ENCODE measurements at regions not wholly inside any gene's neighbourhood (a gene's known extent, or its start where the extent isn't known, plus 50 kb on each side); places are given as distances from the start of the nearest gene placed in this dataset.

GRCh38 chr5:38113880-38114279, 144.5 kb upstream of the EGFLAM start:
- H3K9me3 Mint-ChIP-seq = peaks cover 0 to 5% (median 0%) of the 10 kb centered on the region in 7 donors
- H2AFZ ChIP-seq (ENCODE audit: insufficient read depth, low read depth, low read length, poor library complexity, severe bottlenecking) = no peak overlapping the region
- H3K36me3 ChIP-seq (replicated peaks in 1 of 2; ENCODE audit: control insufficient read depth in 1 of 2, insufficient read depth in 2 of 2, low read length in 2 of 2) = no peaks in the 10 kb centered on the region
- H3K4me1 Mint-ChIP-seq = no peaks in the 10 kb centered on the region
- H3K36me3 Mint-ChIP-seq = no peaks in the 10 kb centered on the region
- H3K4me2 ChIP-seq (replicated peaks; ENCODE audit: extremely low read depth, low read length, poor library complexity, severe bottlenecking) = no peak overlapping the region
- no peaks in the 10 kb centered on the region for H3K4me1 ChIP-seq (ENCODE audit: control insufficient read depth in 1 of 2, insufficient read depth in 2 of 2, low read length in 2 of 2)
- H4K20me1 ChIP-seq (ENCODE audit: insufficient read depth, low read length) = no peaks in the 10 kb centered on the region
- no peaks in the 10 kb centered on the region for H3K27me3 ChIP-seq (ENCODE audit: control insufficient read depth in 2 of 2, insufficient read depth in 2 of 2, low read length in 2 of 2)
- H3K9ac ChIP-seq (ENCODE audit: insufficient read depth, low read length, poor library complexity, severe bottlenecking) = no peak overlapping the region
- intact Hi-C loops (cut with micrococcal nuclease) = no loop called here
- 78% methylated on average over 1 of the region's 1 CpG for WGBS (ENCODE audit: insufficient coverage)
- no peak overlapping the region for H3K4me3 Mint-ChIP-seq
- no peak overlapping the region for H3K27ac ChIP-seq (ENCODE audit: low read depth in 1 of 2, low read length in 2 of 2)
- no peaks in the 10 kb centered on the region for H3K79me2 ChIP-seq (ENCODE audit: insufficient read depth, low read length)
- H3K27ac Mint-ChIP-seq = no peak overlapping the region
- peaks cover 0 to 1% (median 0%) of the 10 kb centered on the region in 3 donors for H3K27me3 Mint-ChIP-seq (ENCODE audit: low read depth in 3 of 3)
- H3K4me3 ChIP-seq (replicated peaks in 1 of 3; ENCODE audit: low read depth in 2 of 3, low read length in 3 of 3) = no peak overlapping the region
- no peak for TF ChIP-seq CTCF (IDR thresholded peaks at IDR 0.05)
- DNase-seq = no peak
- H3K9me3 ChIP-seq (replicated peaks in 1 of 2; ENCODE audit: control insufficient read depth in 1 of 2, insufficient read depth in 1 of 2, low read length in 2 of 2) = no peaks in the 10 kb centered on the region

GRCh38 chr5:38113456-38113855, 144.9 kb upstream of the EGFLAM start:
- 90% methylated on average over 1 of the region's 5 CpGs for WGBS (ENCODE audit: insufficient coverage)
- Histone ChIP-seq H3K4me2 (replicated peaks; ENCODE audit: extremely low read depth, low read length, poor library complexity, severe bottlenecking) (no peak overlapping the region), H2AFZ (ENCODE audit: insufficient read depth, low read depth, low read length, poor library complexity, severe bottlenecking) (no peak overlapping the region), H3K4me3 (replicated peaks in 1 of 3; ENCODE audit: low read depth in 2 of 3, low read length in 3 of 3) (no peak overlapping the region), H3K9me3 (replicated peaks in 1 of 2; ENCODE audit: control insufficient read depth in 1 of 2, insufficient read depth in 1 of 2, low read length in 2 of 2) (no peaks in the 10 kb centered on the region), H3K27ac (ENCODE audit: low read depth in 1 of 2, low read length in 2 of 2) (no peak overlapping the region), H3K9ac (ENCODE audit: insufficient read depth, low read length, poor library complexity, severe bottlenecking) (no peak overlapping the region), H3K27me3 (ENCODE audit: control insufficient read depth in 2 of 2, insufficient read depth in 2 of 2, low read length in 2 of 2) (no peaks in the 10 kb centered on the region), H3K36me3 (replicated peaks in 1 of 2; ENCODE audit: control insufficient read depth in 1 of 2, insufficient read depth in 2 of 2, low read length in 2 of 2) (no peaks in the 10 kb centered on the region), H3K79me2 (ENCODE audit: insufficient read depth, low read length) (no peaks in the 10 kb centered on the region), H3K4me1 (ENCODE audit: control insufficient read depth in 1 of 2, insufficient read depth in 2 of 2, low read length in 2 of 2) (no peaks in the 10 kb centered on the region), H4K20me1 (ENCODE audit: insufficient read depth, low read length) (no peaks in the 10 kb centered on the region)
- intact Hi-C loops (cut with micrococcal nuclease) = no loop called here
- no peak for TF ChIP-seq CTCF (IDR thresholded peaks at IDR 0.05)
- no peak for DNase-seq
- no peak overlapping the region for H3K27ac Mint-ChIP-seq
- peaks cover 0 to 1% (median 0%) of the 10 kb centered on the region in 3 donors for H3K27me3 Mint-ChIP-seq (ENCODE audit: low read depth in 3 of 3)
- H3K4me1 Mint-ChIP-seq = no peaks in the 10 kb centered on the region
- H3K36me3 Mint-ChIP-seq = no peaks in the 10 kb centered on the region
- no peak overlapping the region for H3K4me3 Mint-ChIP-seq
- H3K9me3 Mint-ChIP-seq = peaks cover 0 to 5% (median 0%) of the 10 kb centered on the region in 7 donors

Data from CD14-positive monocyte (primary cell).